HFF-Myc (cell line): ENCODE measurements at regions not wholly inside any gene's neighbourhood (a gene's known extent, or its start where the extent isn't known, plus 50 kb on each side); places are given as distances from the start of the nearest gene placed in this dataset.

Experiments
- DNase-seq: peaks from one replicate; pipeline ENCODE4 v3.0.0-alpha.2; 2011; ENCODE audit warnings: low read depth; ENCODE audit errors: extremely low read depth
- H3K4me3 ChIP-seq: replicated peaks from 2 replicates; pipeline ENCODE4 v1.5.1; 2011; ENCODE audit warnings: low read depth, mild to moderate bottlenecking, control low read depth, low read length
- CTCF ChIP-seq: IDR thresholded peaks from 2 replicates; pipeline ENCODE4 v1.5.1; 2012; ENCODE audit warnings: mild to moderate bottlenecking, low read depth, low read length, control low read depth; ENCODE audit errors: missing control alignments

- no peak for DNase-seq
- no peak for TF ChIP-seq CTCF
- H3K4me3 ChIP-seq, result no peak overlapping the region
Observed at GRCh38 chr18:43382641-43383403, 105.5 kb upstream of the SYT4 start.

- H3K4me3 ChIP-seq, result no peak overlapping the region
- TF ChIP-seq CTCF, result no peak
- DNase-seq, result no peak
Observed at GRCh38 chr18:43389163-43389562, 111.9 kb upstream of the SYT4 start.

GRCh38 chr18:43392168-43392567 is 114.9 kb upstream of the SYT4 start:
- no peak for TF ChIP-seq CTCF
- H3K4me3 ChIP-seq, result no peak overlapping the region
- no peak for DNase-seq

- DNase-seq, result no peak
- no peak for TF ChIP-seq CTCF
- H3K4me3 ChIP-seq, result no peak overlapping the region
Observed at GRCh38 chr18:43393174-43393573, 115.9 kb upstream of the SYT4 start.

GRCh38 chr18:43396266-43396665 is 119.0 kb upstream of the SYT4 start:
- no peak for DNase-seq
- H3K4me3 ChIP-seq, result no peak overlapping the region
- TF ChIP-seq CTCF, result no peak

GRCh38 chr18:43398601-43399000 is 121.3 kb upstream of the SYT4 start:
- TF ChIP-seq CTCF, result no peak
- no peak overlapping the region for H3K4me3 ChIP-seq
- no peak for DNase-seq

GRCh38 chr18:43405097-43405496 is 127.8 kb upstream of the SYT4 start:
- no peak for DNase-seq
- no peak for TF ChIP-seq CTCF
- no peak overlapping the region for H3K4me3 ChIP-seq
